AG10803 (cell line): ENCODE measurements at regions not wholly inside any gene's neighbourhood (a gene's known extent, or its start where the extent isn't known, plus 50 kb on each side); places are given as distances from the start of the nearest gene placed in this dataset.

Experiments
- DNase-seq: peaks from one replicate; pipeline ENCODE4 v3.0.0; 2010; ENCODE audit warnings: low read depth
- H3K4me3 ChIP-seq: 2 replicates; pipeline ENCODE4 v1.5.1; 2011; ENCODE audit warnings: mild to moderate bottlenecking, low read length, control low read depth
- CTCF ChIP-seq: conservative IDR thresholded peaks from 2 replicates; pipeline ENCODE4 v1.5.1; 2011; ENCODE audit warnings: mild to moderate bottlenecking, low read length, control low read depth, inconsistent platforms

- DNase-seq: peak; percentile 84
- H3K4me3 ChIP-seq: no peak overlapping the region
Observed at GRCh38 chr16:72536723-72537435, 364.9 kb upstream of the PMFBP1 start.

GRCh38 chr16:72532906-72533410, 361.0 kb upstream of the PMFBP1 start:
- no peak for TF ChIP-seq CTCF
- peak; percentile 9 for DNase-seq
- no peak overlapping the region for H3K4me3 ChIP-seq

More at GRCh38 chr16:72536723-72537435, 364.9 kb upstream of the PMFBP1 start:
- no peak for TF ChIP-seq CTCF

- peak; percentile 44 for TF ChIP-seq CTCF
- no peak overlapping the region for H3K4me3 ChIP-seq
- peak; percentile 67 for DNase-seq
Observed at GRCh38 chr16:72530434-72530833, 358.5 kb upstream of the PMFBP1 start.

- no peak overlapping the region for H3K4me3 ChIP-seq
- no peak for TF ChIP-seq CTCF
- DNase-seq: no peak
Observed at GRCh38 chr16:72523087-72523486, 351.1 kb upstream of the PMFBP1 start.

GRCh38 chr16:72517154-72517553, 345.2 kb upstream of the PMFBP1 start:
- peak; percentile 10 for DNase-seq
- no peak for TF ChIP-seq CTCF
- no peak overlapping the region for H3K4me3 ChIP-seq

GRCh38 chr16:72511171-72511570, 339.2 kb upstream of the PMFBP1 start:
- no peak for TF ChIP-seq CTCF
- DNase-seq: peak; percentile 56
- H3K4me3 ChIP-seq: no peak overlapping the region

GRCh38 chr16:72508191-72508590, 336.2 kb upstream of the PMFBP1 start:
- DNase-seq: peak; percentile 31
- H3K4me3 ChIP-seq: no peak overlapping the region
- TF ChIP-seq CTCF: no peak
